SK-N-SH (cell line): ENCODE measurements at regions not wholly inside any gene's neighbourhood (a gene's known extent, or its start where the extent isn't known, plus 50 kb on each side); places are given as distances from the start of the nearest gene placed in this dataset.

Source experiments
- CTCF ChIA-PET: fragments of 300-600, 350-600 bp; formaldehyde crosslinking; extraction: SDS; loops from one replicate; lab custom pipeline; 2021; lab: Yijun Ruan, JAX
- POLR2A ChIA-PET: fragments of 350-600 bp; sonication (Branson Sonifier 250); formaldehyde crosslinking; extraction: SDS; loops from one replicate; lab custom pipeline; 2020; ENCODE audit warnings: antibody characterized with exemption, inconsistent platforms; lab: Yijun Ruan, JAX
- DNase-seq: peaks from one replicate; pipeline ENCODE4 v3.0.0; 2012
- H2AFZ ChIP-seq: fragments of 200-600 bp; sonication (generic); 2 replicates; pipeline ENCODE4 v1.8.1; 2016; ENCODE audit warnings: antibody characterized with exemption, mild to moderate bottlenecking, low read depth
- H3F3A ChIP-seq: fragments of 200-600 bp; sonication (generic); replicated peaks from 2 replicates; pipeline ENCODE3; 2016; ENCODE audit warnings: antibody characterized with exemption, mild to moderate bottlenecking; ENCODE audit not compliant: insufficient read depth
- H3K27ac ChIP-seq, 2 experiments: fragments of 200-500 bp in 1 of 2; fragments of 200-600 bp in 1 of 2; sonication (Bioruptor generic) in 1 of 2; sonication (generic), shearing (Covaris generic) in 1 of 2; 2 replicates each; pipeline versions ENCODE4 v1.5.1 to v1.6.1; 2014 to 2016; ENCODE audit warnings: low read depth in 2 of 2, inconsistent platforms in 1 of 2, low read length in 1 of 2, mild to moderate bottlenecking in 1 of 2, mixed read lengths in 1 of 2
- H3K27me3 ChIP-seq: fragments of 200-600 bp; sonication (generic), shearing (Covaris generic); 2 replicates; pipeline ENCODE4 v1.6.1; 2016; ENCODE audit warnings: mixed run types; ENCODE audit not compliant: insufficient read depth
- H3K36me3 ChIP-seq, 2 experiments: fragments of 200-500 bp in 1 of 2; fragments of 200-600 bp in 1 of 2; sonication (Bioruptor generic) in 1 of 2; sonication (generic) in 1 of 2; replicated peaks in 1 of 2; 2 replicates each; pipeline versions ENCODE3 to v1.5.1; 2014 to 2016; ENCODE audit warnings: low read length in 1 of 2, mild to moderate bottlenecking in 1 of 2; ENCODE audit not compliant: insufficient read depth in 2 of 2, control insufficient read depth in 1 of 2
- H3K4me1 ChIP-seq, 2 experiments: fragments of 200-500 bp in 1 of 2; fragments of 200-600 bp in 1 of 2; sonication (Bioruptor generic) in 1 of 2; sonication (generic), shearing (Covaris generic) in 1 of 2; 2 replicates each; pipeline versions ENCODE4 v1.5.1 to v1.6.1; 2014 to 2016; ENCODE audit warnings: low read depth in 1 of 2, low read length in 1 of 2, mixed run types in 1 of 2; ENCODE audit not compliant: insufficient read depth in 2 of 2, control insufficient read depth in 1 of 2
- H3K4me2 ChIP-seq: fragments of 200-600 bp; sonication (generic), shearing (Covaris generic); 2 replicates; pipeline ENCODE4 v1.6.1; 2017; ENCODE audit warnings: mixed run types
- H3K4me3 ChIP-seq, 2 experiments: fragments of 200-500 bp in 1 of 2; fragments of 200-600 bp in 1 of 2; sonication (Bioruptor generic) in 1 of 2; sonication (generic), shearing (Covaris generic) in 1 of 2; 2 replicates each; pipeline versions ENCODE4 v1.5.1 to v1.8.1; 2014 to 2016; ENCODE audit warnings: low read depth in 2 of 2, inconsistent platforms in 1 of 2, low read length in 1 of 2, mild to moderate bottlenecking in 1 of 2, mixed read lengths in 1 of 2, moderate library complexity in 1 of 2
- H3K79me2 ChIP-seq: fragments of 200-600 bp; sonication (generic); 2 replicates; pipeline ENCODE4 v1.8.1; 2017; ENCODE audit warnings: mild to moderate bottlenecking; ENCODE audit not compliant: insufficient read depth
- H3K9ac ChIP-seq: fragments of 200-600 bp; sonication (generic); 2 replicates; pipeline ENCODE4 v1.6.1; 2017; ENCODE audit warnings: mixed run types
- H3K9me2 ChIP-seq: fragments of 200-600 bp; sonication (generic); 2 replicates; pipeline ENCODE4 v1.6.1; 2017; ENCODE audit warnings: mixed run types
- H3K9me3 ChIP-seq: fragments of 200-600 bp; sonication (generic); 2 replicates; pipeline ENCODE4 v1.6.1; 2017; ENCODE audit warnings: mixed run types, mild to moderate bottlenecking, moderate library complexity
- H4K20me1 ChIP-seq: fragments of 200-600 bp; sonication (generic); 2 replicates; pipeline ENCODE4 v1.6.1; 2017; ENCODE audit warnings: mild to moderate bottlenecking, mixed run types; ENCODE audit not compliant: insufficient read depth
- CHD2 ChIP-seq: fragments of 150-350 bp; IDR thresholded peaks from 2 replicates; pipeline ENCODE4 v1.6.1; 2018; ENCODE audit warnings: low read length; ENCODE audit not compliant: partially characterized antibody
- FOSL2 ChIP-seq: IDR thresholded peaks from 2 replicates; pipeline ENCODE4 v1.4.0; 2012; ENCODE audit warnings: low read depth, mild to moderate bottlenecking, moderate library complexity, borderline replicate concordance
- GATA2 ChIP-seq: sonication (generic); formaldehyde crosslinking; IDR thresholded peaks from 2 replicates; pipeline ENCODE4 v1.5.0; 2020; ENCODE audit warnings: mild to moderate bottlenecking, missing genetic modification reagents
- MAX ChIP-seq: IDR thresholded peaks from 2 replicates; pipeline ENCODE4 v1.4.0; 2012; ENCODE audit warnings: low read depth
- MEF2A ChIP-seq: IDR thresholded peaks from 2 replicates; pipeline ENCODE4 v1.4.0; 2012; ENCODE audit warnings: low read depth, borderline replicate concordance
- POLR2AphosphoS5 ChIP-seq: IDR thresholded peaks from 2 replicates; pipeline ENCODE4 v1.6.1; 2012; ENCODE audit warnings: low read depth, low read length
- SMC3 ChIP-seq: IDR thresholded peaks from 2 replicates; pipeline ENCODE4 v1.6.1; 2012; ENCODE audit warnings: low read depth, low read length, improper control_type of control experiment
- TAF1 ChIP-seq: IDR thresholded peaks from 2 replicates; pipeline ENCODE4 v1.6.1; 2012; ENCODE audit warnings: low read depth, mild to moderate bottlenecking, low read length, moderate library complexity, borderline replicate concordance
- USF2 ChIP-seq: fragments of 150-350 bp; IDR thresholded peaks from 2 replicates; pipeline ENCODE4 v1.6.1; 2017; ENCODE audit warnings: antibody characterized with exemption, low read length, low read depth, borderline replicate concordance
- YY1 ChIP-seq: IDR thresholded peaks from 2 replicates; pipeline ENCODE4 v1.4.0; 2012; ENCODE audit warnings: low read depth, mild to moderate bottlenecking
- WGBS: methylation state at CpG from one replicate; pipeline ENCODE4 v1.1.6; 2017; ENCODE audit warnings: low lambda C conversion rate; 5-methylcytosine and 5-hydroxymethylcytosine counted together
- TF ChIP-seq, protein P1 (sequence below): fragments of 150-350 bp; IDR thresholded peaks from 2 replicates; pipeline ENCODE4 v1.6.1; 2016; ENCODE audit warnings: mild to moderate bottlenecking, low read depth, low read length

DNA sequence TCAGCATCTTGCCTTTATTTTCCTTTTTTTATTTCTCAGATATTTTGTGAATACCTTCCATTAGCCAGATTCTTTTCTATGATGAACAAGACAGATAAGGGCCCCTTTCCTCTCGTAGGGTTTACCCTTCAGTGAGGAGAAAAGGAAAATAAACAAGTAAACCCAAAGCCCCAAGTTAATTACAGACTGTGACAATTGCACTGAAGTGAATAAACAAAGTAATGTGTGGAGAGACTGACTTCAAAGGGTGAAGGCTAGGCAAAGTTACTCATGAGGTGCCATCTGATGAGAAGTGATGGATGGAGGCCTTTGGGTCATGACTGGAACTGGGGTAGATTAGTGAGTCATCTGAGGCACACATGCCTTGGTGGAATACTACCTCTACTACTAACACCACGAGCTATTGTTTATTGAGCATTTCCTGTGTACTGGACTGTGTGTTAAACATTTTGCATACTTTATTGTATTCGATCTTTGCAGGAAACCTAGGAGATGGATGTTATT, 143.4 kb upstream of the PRICKLE1 start (continued):
- no peak for TF ChIP-seq SMC3
- TF ChIP-seq MAX: no peak

DNA sequence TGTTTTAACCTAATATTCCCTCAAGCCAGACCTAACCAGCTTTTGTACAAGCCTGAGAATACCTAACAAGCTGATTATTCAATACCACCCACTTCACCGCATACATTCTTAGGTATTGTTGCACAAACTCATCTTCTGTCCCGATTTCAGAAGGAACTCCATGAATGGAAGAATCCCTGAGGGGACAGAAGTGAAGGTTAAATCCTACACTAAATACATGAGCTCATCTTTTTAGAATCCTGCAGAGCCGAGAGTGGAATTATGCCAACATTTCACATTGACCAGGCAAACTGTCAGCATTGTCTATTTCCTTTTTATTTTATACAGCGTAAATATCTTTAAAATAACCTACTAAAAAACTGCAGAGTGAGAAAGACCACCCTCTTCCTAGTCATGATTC, 140.7 kb upstream of the PRICKLE1 start:
- TF ChIP-seq POLR2AphosphoS5: no peak
- no peak for TF ChIP-seq TAF1
- TF ChIP-seq FOSL2: no peak
- TF ChIP-seq USF2: no peak
- TF ChIP-seq GATA2 (CRISPR knock-in tag): no peak
- Histone ChIP-seq H3F3A (no peaks in the 10 kb centered on the region), H3K9ac (no peak overlapping the region), H3K4me1 (peaks cover 0 to 3% of the 10 kb centered on the region in 2 experiments; a peak in 1 of 4 replicates), H3K4me3 (no peak overlapping the region), H4K20me1 (no peaks in the 10 kb centered on the region), H3K79me2 (no peaks in the 10 kb centered on the region), H3K4me2 (no peak overlapping the region), H3K27ac (no peak overlapping the region), H3K27me3 (no peaks in the 10 kb centered on the region), H2AFZ (no peak overlapping the region), H3K9me3 (no peaks in the 10 kb centered on the region), H3K9me2 (no peaks in the 10 kb centered on the region), H3K36me3 (no peaks in the 10 kb centered on the region)
- POLR2A ChIA-PET: no interaction called here
- CTCF ChIA-PET: interaction anchor here (0.8 to 1.1 kb wide), 4 partner anchors 9 to 132 kb away, joined by 3 read pairs; no protein-coding TSS in a partner anchor
- 36% methylated on average over 4 of the region's 4 CpGs for WGBS
- DNase-seq: no peak

GRCh38 chr12:42729535-42729900, 140.0 kb upstream of the PRICKLE1 start:
- Histone ChIP-seq H3K4me2 (no peak overlapping the region), H3K27ac (no peak overlapping the region), H3K36me3 (no peaks in the 10 kb centered on the region), H3K9ac (no peak overlapping the region), H3K9me3 (no peaks in the 10 kb centered on the region), H2AFZ (no peak overlapping the region), H3K4me1 (no peaks in the 10 kb centered on the region)
- POLR2A ChIA-PET: no interaction called here
- WGBS: 47% methylated on average over 3 of the region's 3 CpGs
- CTCF ChIA-PET: interaction anchor here (0.8 kb wide), 1 partner anchor 31 kb away, joined by 3 read pairs; no protein-coding TSS in a partner anchor
- TF ChIP-seq YY1: no peak
- TF ChIP-seq CHD2: no peak
- TF ChIP-seq, protein P1, sequence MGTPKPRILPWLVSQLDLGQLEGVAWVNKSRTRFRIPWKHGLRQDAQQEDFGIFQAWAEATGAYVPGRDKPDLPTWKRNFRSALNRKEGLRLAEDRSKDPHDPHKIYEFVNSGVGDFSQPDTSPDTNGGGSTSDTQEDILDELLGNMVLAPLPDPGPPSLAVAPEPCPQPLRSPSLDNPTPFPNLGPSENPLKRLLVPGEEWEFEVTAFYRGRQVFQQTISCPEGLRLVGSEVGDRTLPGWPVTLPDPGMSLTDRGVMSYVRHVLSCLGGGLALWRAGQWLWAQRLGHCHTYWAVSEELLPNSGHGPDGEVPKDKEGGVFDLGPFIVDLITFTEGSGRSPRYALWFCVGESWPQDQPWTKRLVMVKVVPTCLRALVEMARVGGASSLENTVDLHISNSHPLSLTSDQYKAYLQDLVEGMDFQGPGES: no peak
- TF ChIP-seq MEF2A: no peak
- TF ChIP-seq, all 33 proteins: peak for 0
- H3K9me2 ChIP-seq: no peaks in the 10 kb centered on the region
- no peaks in the 10 kb centered on the region for H3K27me3 ChIP-seq
- H3K4me3 ChIP-seq: no peak overlapping the region
- no peaks in the 10 kb centered on the region for H3F3A ChIP-seq
- no peaks in the 10 kb centered on the region for H4K20me1 ChIP-seq
- DNase-seq: no peak
- H3K79me2 ChIP-seq: no peaks in the 10 kb centered on the region
